GM12864 (cell line): ENCODE measurements at regions not wholly inside any gene's neighbourhood (a gene's known extent, or its start where the extent isn't known, plus 50 kb on each side); places are given as distances from the start of the nearest gene placed in this dataset.

Experiments
- DNase-seq: peaks from one replicate; pipeline ENCODE4 v3.0.0-alpha.2; 2011; ENCODE audit warnings: low read depth
- H3K4me3 ChIP-seq: 2 replicates; pipeline ENCODE4 v1.5.1; 2011; ENCODE audit warnings: mild to moderate bottlenecking, low read depth, low read length, control low read depth
- CTCF ChIP-seq: IDR thresholded peaks from 2 replicates; pipeline ENCODE4 v1.5.1; 2011; ENCODE audit warnings: low read depth, mild to moderate bottlenecking, moderate library complexity, low read length, control low read depth, inconsistent platforms; ENCODE audit errors: missing control alignments

- no peak for TF ChIP-seq CTCF
- H3K4me3 ChIP-seq = no peak overlapping the region
- no peak for DNase-seq
Observed at GRCh38 chr18:41042866-41043265, 912.2 kb upstream of the PIK3C3 start.

- H3K4me3 ChIP-seq = no peak overlapping the region
- DNase-seq = no peak
- no peak for TF ChIP-seq CTCF
Observed at GRCh38 chr18:41038071-41038470, 917.0 kb upstream of the PIK3C3 start.

- no peak for TF ChIP-seq CTCF
- no peak overlapping the region for H3K4me3 ChIP-seq
- DNase-seq = no peak
Observed at GRCh38 chr18:41036346-41036745, 918.7 kb upstream of the PIK3C3 start.

- H3K4me3 ChIP-seq = no peak overlapping the region
- no peak for DNase-seq
- no peak for TF ChIP-seq CTCF
Observed at GRCh38 chr18:41034413-41034812, 920.6 kb upstream of the PIK3C3 start.

GRCh38 chr18:41025666-41026065 is 929.4 kb upstream of the PIK3C3 start:
- TF ChIP-seq CTCF = no peak
- no peak for DNase-seq
- no peak overlapping the region for H3K4me3 ChIP-seq

- TF ChIP-seq CTCF = no peak
- no peak for DNase-seq
- H3K4me3 ChIP-seq = no peak overlapping the region
Observed at GRCh38 chr18:41024792-41025191, 930.2 kb upstream of the PIK3C3 start.

GRCh38 chr18:41022484-41022883 is 932.5 kb upstream of the PIK3C3 start:
- no peak for TF ChIP-seq CTCF
- no peak for DNase-seq
- H3K4me3 ChIP-seq = no peak overlapping the region
